Esophagus muscularis mucosa (tissue), 3 donors: ENCODE measurements at regions not wholly inside any gene's neighbourhood (a gene's known extent, or its start where the extent isn't known, plus 50 kb on each side); places are given as distances from the start of the nearest gene placed in this dataset.

Experiments
- CTCF ChIP-seq, 3 experiments: fragments of 200-600 bp in 2 of 3; fragments of 450-650 bp in 1 of 3; sonication (generic) in 2 of 3; IDR thresholded peaks; one replicate each; pipeline ENCODE4 v1.5.1; 2017 to 2019; ENCODE audit warnings: antibody characterized with exemption in 3 of 3, mild to moderate bottlenecking in 2 of 3, moderate library complexity in 1 of 3
- POLR2AphosphoS5 ChIP-seq, 2 donors: sonication (generic); formaldehyde crosslinking; IDR thresholded peaks; one replicate each; pipeline ENCODE4 v1.6.1; 2017; ENCODE audit warnings: antibody characterized with exemption in 2 of 2

- TF ChIP-seq CTCF (IDR thresholded peaks at IDR 0.05) = no peak
- no peak for TF ChIP-seq POLR2AphosphoS5 (IDR thresholded peaks at IDR 0.05)
Observed at GRCh38 chr16:62298600-62298999, 262.4 kb upstream of the CDH8 start.
